Breast epithelium (tissue), 3 donors: ENCODE measurements at regions not wholly inside any gene's neighbourhood (a gene's known extent, or its start where the extent isn't known, plus 50 kb on each side); places are given as distances from the start of the nearest gene placed in this dataset.

Experiments used
- POLR2A ChIP-seq: fragments of 450-650 bp; IDR thresholded peaks from one replicate; pipeline ENCODE4 v1.6.1; 2016; ENCODE audit warnings: antibody characterized with exemption, mild to moderate bottlenecking, moderate library complexity
- POLR2AphosphoS5 ChIP-seq, 3 donors: sonication (generic); formaldehyde crosslinking; IDR thresholded peaks; one replicate each; pipeline ENCODE4 v1.6.1; 2017; ENCODE audit warnings: antibody characterized with exemption in 3 of 3
- TF ChIP-seq, protein P1 (sequence below), 3 donors: fragments of 450-650 bp; IDR thresholded peaks; one replicate each; pipeline ENCODE4 v1.5.1; 2016 to 2017; ENCODE audit warnings: antibody characterized with exemption in 3 of 3, mild to moderate bottlenecking in 3 of 3, moderate library complexity in 3 of 3

GRCh38 chr13:76654263-76654662, 231.9 kb downstream of the KCTD12 start:
- TF ChIP-seq, protein P1, sequence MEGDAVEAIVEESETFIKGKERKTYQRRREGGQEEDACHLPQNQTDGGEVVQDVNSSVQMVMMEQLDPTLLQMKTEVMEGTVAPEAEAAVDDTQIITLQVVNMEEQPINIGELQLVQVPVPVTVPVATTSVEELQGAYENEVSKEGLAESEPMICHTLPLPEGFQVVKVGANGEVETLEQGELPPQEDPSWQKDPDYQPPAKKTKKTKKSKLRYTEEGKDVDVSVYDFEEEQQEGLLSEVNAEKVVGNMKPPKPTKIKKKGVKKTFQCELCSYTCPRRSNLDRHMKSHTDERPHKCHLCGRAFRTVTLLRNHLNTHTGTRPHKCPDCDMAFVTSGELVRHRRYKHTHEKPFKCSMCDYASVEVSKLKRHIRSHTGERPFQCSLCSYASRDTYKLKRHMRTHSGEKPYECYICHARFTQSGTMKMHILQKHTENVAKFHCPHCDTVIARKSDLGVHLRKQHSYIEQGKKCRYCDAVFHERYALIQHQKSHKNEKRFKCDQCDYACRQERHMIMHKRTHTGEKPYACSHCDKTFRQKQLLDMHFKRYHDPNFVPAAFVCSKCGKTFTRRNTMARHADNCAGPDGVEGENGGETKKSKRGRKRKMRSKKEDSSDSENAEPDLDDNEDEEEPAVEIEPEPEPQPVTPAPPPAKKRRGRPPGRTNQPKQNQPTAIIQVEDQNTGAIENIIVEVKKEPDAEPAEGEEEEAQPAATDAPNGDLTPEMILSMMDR (IDR thresholded peaks at IDR 0.05) = no peak
- TF ChIP-seq POLR2AphosphoS5 (IDR thresholded peaks at IDR 0.05) = no peak
- TF ChIP-seq POLR2A = no peak
